Tibial nerve (tissue), 4 donors: ENCODE measurements at regions not wholly inside any gene's neighbourhood (a gene's known extent, or its start where the extent isn't known, plus 50 kb on each side); places are given as distances from the start of the nearest gene placed in this dataset.

Source experiments
- DNase-seq, 2 donors: peaks; one replicate each; pipeline ENCODE4 v3.0.0-alpha.2; 2019; ENCODE audit warnings: low spot score in 2 of 2
- H3K27ac ChIP-seq, 4 donors: fragments of 200-600 bp; sonication (generic) in 3 of 4; one replicate each; pipeline ENCODE4 v1.5.1; 2017 to 2019; ENCODE audit warnings: mild to moderate bottlenecking in 1 of 4
- H3K27me3 ChIP-seq, 2 donors: fragments of 200-600 bp; sonication (generic) in 1 of 2; one replicate each; pipeline versions ENCODE4 v1.5.1 to v1.6.0; 2017 to 2019
- H3K36me3 ChIP-seq, 3 donors: fragments of 200-600 bp; sonication (generic); one replicate each; pipeline ENCODE4 v1.5.1; 2018 to 2019
- H3K4me1 ChIP-seq, 4 donors: fragments of 200-600 bp; sonication (generic) in 3 of 4; one replicate each; pipeline ENCODE4 v1.5.1; 2017 to 2019
- H3K4me3 ChIP-seq, 4 donors: fragments of 200-600 bp; sonication (generic) in 3 of 4; one replicate each; pipeline ENCODE4 v1.5.1; 2017 to 2019; ENCODE audit warnings: mild to moderate bottlenecking in 1 of 4, moderate library complexity in 1 of 4
- H3K9me3 ChIP-seq, 4 donors: fragments of 200-600 bp; sonication (generic) in 3 of 4; one replicate each; pipeline ENCODE4 v1.5.1; 2017 to 2019
- CTCF ChIP-seq, 5 experiments: fragments of 200-600 bp in 3 of 5; fragments of 450-650 bp in 2 of 5; sonication (generic) in 3 of 5; IDR thresholded peaks; one replicate each; pipeline ENCODE4 v1.5.1; 2016 to 2019; ENCODE audit warnings: antibody characterized with exemption in 5 of 5, mild to moderate bottlenecking in 3 of 5, moderate library complexity in 2 of 5
- EP300 ChIP-seq, 2 donors: sonication (generic); formaldehyde crosslinking; IDR thresholded peaks; one replicate each; pipeline ENCODE4 v1.6.1; 2017; ENCODE audit warnings: antibody characterized with exemption in 2 of 2, mild to moderate bottlenecking in 1 of 2
- POLR2A ChIP-seq, 2 donors: fragments of 450-650 bp; IDR thresholded peaks; one replicate each; pipeline ENCODE4 v1.6.1; 2017; ENCODE audit warnings: antibody characterized with exemption in 2 of 2, mild to moderate bottlenecking in 2 of 2, moderate library complexity in 2 of 2
- WGBS, 2 donors: methylation state at CpG; one replicate each; pipeline ENCODE4 v1.1.5; 2018; 5-methylcytosine and 5-hydroxymethylcytosine counted together

GRCh38 chr1:166343276-166343675 is 176.5 kb upstream of the FAM78B start:
- TF ChIP-seq CTCF (IDR thresholded peaks at IDR 0.05) (no peak), POLR2A (IDR thresholded peaks at IDR 0.05) (no peak), EP300 (IDR thresholded peaks at IDR 0.05) (no peak)
- WGBS, 2 donors, result 97 to 98% methylated on average over 9 of the region's 22 CpGs
- no peak overlapping the region for H3K4me3 ChIP-seq
- H3K36me3 ChIP-seq, result no peaks in the 10 kb centered on the region
- H3K27ac ChIP-seq, result no peak overlapping the region
- H3K9me3 ChIP-seq, result peaks cover 0 to 6% (median 0%) of the 10 kb centered on the region in 4 donors
- no peaks in the 10 kb centered on the region for H3K27me3 ChIP-seq
- no peaks in the 10 kb centered on the region for H3K4me1 ChIP-seq
- DNase-seq, result no peak

- no peak for DNase-seq
- H3K9me3 ChIP-seq, result peaks cover 0 to 6% (median 0%) of the 10 kb centered on the region in 4 donors
- no peaks in the 10 kb centered on the region for H3K4me1 ChIP-seq
- no peak overlapping the region for H3K27ac ChIP-seq
- H3K27me3 ChIP-seq, result no peaks in the 10 kb centered on the region
- H3K36me3 ChIP-seq, result no peaks in the 10 kb centered on the region
- 40 to 46% methylated on average over 5 of the region's 5 CpGs for WGBS, 2 donors
- TF ChIP-seq CTCF (IDR thresholded peaks at IDR 0.05) (no peak), EP300 (IDR thresholded peaks at IDR 0.05) (no peak), POLR2A (IDR thresholded peaks at IDR 0.05) (no peak)
- H3K4me3 ChIP-seq, result no peak overlapping the region
These were observed 183.7 kb upstream of the FAM78B start for GRCh38 chr1:166350490-166350889.

- peaks cover 0 to 6% (median 0%) of the 10 kb centered on the region in 4 donors for H3K9me3 ChIP-seq
- 42 to 53% methylated on average over 1 of the region's 1 CpG for whole genome bisulfite sequencing, 2 donors
These were observed 184.9 kb upstream of the FAM78B start for GRCh38 chr1:166351676-166352075.

GRCh38 chr1:166353213-166353612 is 186.4 kb upstream of the FAM78B start:
- no peak overlapping the region for H3K4me3 ChIP-seq
- no peaks in the 10 kb centered on the region for H3K27me3 ChIP-seq
- no peak for TF ChIP-seq CTCF (IDR thresholded peaks at IDR 0.05)
- TF ChIP-seq EP300 (IDR thresholded peaks at IDR 0.05), result no peak
- H3K36me3 ChIP-seq, result no peaks in the 10 kb centered on the region
- H3K27ac ChIP-seq, result no peak overlapping the region
- H3K4me1 ChIP-seq, result no peaks in the 10 kb centered on the region
- no peak for DNase-seq
- no peaks in the 10 kb centered on the region for H3K9me3 ChIP-seq
- 78 to 87% methylated on average over 3 of the region's 3 CpGs for WGBS, 2 donors

More at GRCh38 chr1:166351676-166352075, 184.9 kb upstream of the FAM78B start:
- DNase-seq, result no peak
- Histone ChIP-seq H3K36me3 (no peaks in the 10 kb centered on the region), H3K4me3 (no peak overlapping the region), H3K27me3 (no peaks in the 10 kb centered on the region), H3K27ac (no peak overlapping the region), H3K4me1 (no peaks in the 10 kb centered on the region)
- no peak for TF ChIP-seq CTCF (IDR thresholded peaks at IDR 0.05)
- TF ChIP-seq EP300 (IDR thresholded peaks at IDR 0.05), result no peak
- no peak for TF ChIP-seq POLR2A (IDR thresholded peaks at IDR 0.05)

GRCh38 chr1:166354406-166354805 is 187.6 kb upstream of the FAM78B start:
- Histone ChIP-seq H3K27ac (no peak overlapping the region), H3K4me1 (no peaks in the 10 kb centered on the region), H3K36me3 (no peaks in the 10 kb centered on the region), H3K4me3 (no peak overlapping the region), H3K27me3 (no peaks in the 10 kb centered on the region), H3K9me3 (no peaks in the 10 kb centered on the region)
- DNase-seq, result no peak
- 68 to 71% methylated on average over 4 of the region's 4 CpGs for WGBS, 2 donors
- TF ChIP-seq CTCF (IDR thresholded peaks at IDR 0.05) (no peak), EP300 (IDR thresholded peaks at IDR 0.05) (no peak), POLR2A (IDR thresholded peaks at IDR 0.05) (no peak)
